Uterus (tissue), 3 donors: ENCODE measurements at regions not wholly inside any gene's neighbourhood (a gene's known extent, or its start where the extent isn't known, plus 50 kb on each side); places are given as distances from the start of the nearest gene placed in this dataset.

Source experiments
- DNase-seq, 2 donors: peaks; one replicate each; pipeline ENCODE4 v3.0.0-alpha.2; 2019 to 2020
- H3K27ac ChIP-seq, 2 donors: fragments of 200-600 bp; sonication (generic); 1 replicate in 1 of 2; 2 replicates in 1 of 2; pipeline ENCODE4 v1.5.1; 2016 to 2018
- H3K27me3 ChIP-seq, 2 donors: fragments of 200-600 bp; sonication (generic); one replicate each; pipeline ENCODE4 v1.5.1; 2018 to 2019; ENCODE audit warnings: control low read depth in 1 of 2
- H3K36me3 ChIP-seq, 2 donors: fragments of 200-600 bp; sonication (generic); one replicate each; pipeline ENCODE4 v1.5.1; 2019; ENCODE audit warnings: control low read depth in 1 of 2
- H3K4me1 ChIP-seq, 2 donors: fragments of 200-600 bp; sonication (generic); one replicate each; pipeline ENCODE4 v1.5.1; 2018 to 2019; ENCODE audit warnings: control low read depth in 1 of 2
- H3K4me3 ChIP-seq, 2 donors: fragments of 200-600 bp; sonication (generic); 1 replicate in 1 of 2; 2 replicates in 1 of 2; pipeline ENCODE4 v1.5.1; 2018 to 2019; ENCODE audit warnings: mild to moderate bottlenecking in 1 of 2
- H3K9me3 ChIP-seq, 2 donors: fragments of 200-600 bp; sonication (generic); one replicate each; pipeline ENCODE4 v1.5.1; 2019; ENCODE audit warnings: control low read depth in 1 of 2
- POLR2A ChIP-seq, 2 donors: fragments of 450-650 bp; IDR thresholded peaks; one replicate each; pipeline ENCODE4 v1.6.1; 2016; ENCODE audit warnings: antibody characterized with exemption in 2 of 2, mild to moderate bottlenecking in 1 of 2, moderate library complexity in 1 of 2
- intact Hi-C: fragments of 100-400 bp; cut with DNase I; formaldehyde crosslinking; loops from one replicate; pipeline ENCODE4 v1.15.1; 2023; ENCODE audit warnings: low total_unique reads
- TF ChIP-seq, protein P1 (sequence below), 4 experiments: fragments of 200-600 bp in 2 of 4; fragments of 450-650 bp in 2 of 4; sonication (generic) in 2 of 4; IDR thresholded peaks; one replicate each; pipeline ENCODE4 v1.5.1; 2016 to 2019; ENCODE audit warnings: antibody characterized with exemption in 4 of 4, mild to moderate bottlenecking in 2 of 4, moderate library complexity in 1 of 4
- donor health status: DM: yes; HTN: yes; CAD: no.

DNA sequence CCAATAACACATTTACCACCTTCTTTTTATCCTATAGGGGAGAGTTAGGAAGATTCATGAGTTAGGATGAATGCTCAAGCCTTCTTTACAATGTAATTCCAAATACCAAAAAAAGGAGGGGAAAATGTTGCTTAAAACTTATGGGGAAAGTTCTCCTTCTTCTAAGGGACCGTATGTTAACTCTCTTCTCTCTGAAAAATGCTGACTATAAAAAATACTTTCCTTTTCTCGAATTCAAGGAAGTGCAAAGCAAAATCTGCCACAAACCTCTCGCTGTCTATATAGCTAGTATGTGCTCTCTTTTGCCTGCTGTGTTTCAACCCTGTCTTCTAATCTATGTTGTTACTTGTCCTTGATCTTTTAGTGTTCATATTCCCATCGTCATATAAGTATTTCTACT, 768.6 kb upstream of the C9orf72 start:
- Histone ChIP-seq H3K27ac (no peak overlapping the region), H3K9me3 (no peaks in the 10 kb centered on the region), H3K27me3 (no peaks in the 10 kb centered on the region), H3K4me1 (no peaks in the 10 kb centered on the region), H3K4me3 (no peak overlapping the region), H3K36me3 (no peaks in the 10 kb centered on the region)
- TF ChIP-seq, protein P1, sequence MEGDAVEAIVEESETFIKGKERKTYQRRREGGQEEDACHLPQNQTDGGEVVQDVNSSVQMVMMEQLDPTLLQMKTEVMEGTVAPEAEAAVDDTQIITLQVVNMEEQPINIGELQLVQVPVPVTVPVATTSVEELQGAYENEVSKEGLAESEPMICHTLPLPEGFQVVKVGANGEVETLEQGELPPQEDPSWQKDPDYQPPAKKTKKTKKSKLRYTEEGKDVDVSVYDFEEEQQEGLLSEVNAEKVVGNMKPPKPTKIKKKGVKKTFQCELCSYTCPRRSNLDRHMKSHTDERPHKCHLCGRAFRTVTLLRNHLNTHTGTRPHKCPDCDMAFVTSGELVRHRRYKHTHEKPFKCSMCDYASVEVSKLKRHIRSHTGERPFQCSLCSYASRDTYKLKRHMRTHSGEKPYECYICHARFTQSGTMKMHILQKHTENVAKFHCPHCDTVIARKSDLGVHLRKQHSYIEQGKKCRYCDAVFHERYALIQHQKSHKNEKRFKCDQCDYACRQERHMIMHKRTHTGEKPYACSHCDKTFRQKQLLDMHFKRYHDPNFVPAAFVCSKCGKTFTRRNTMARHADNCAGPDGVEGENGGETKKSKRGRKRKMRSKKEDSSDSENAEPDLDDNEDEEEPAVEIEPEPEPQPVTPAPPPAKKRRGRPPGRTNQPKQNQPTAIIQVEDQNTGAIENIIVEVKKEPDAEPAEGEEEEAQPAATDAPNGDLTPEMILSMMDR (IDR thresholded peaks at IDR 0.05): no peak
- TF ChIP-seq POLR2A (IDR thresholded peaks at IDR 0.05): no peak
- DNase-seq: no peak
- intact Hi-C loops: no loop called here

DNA sequence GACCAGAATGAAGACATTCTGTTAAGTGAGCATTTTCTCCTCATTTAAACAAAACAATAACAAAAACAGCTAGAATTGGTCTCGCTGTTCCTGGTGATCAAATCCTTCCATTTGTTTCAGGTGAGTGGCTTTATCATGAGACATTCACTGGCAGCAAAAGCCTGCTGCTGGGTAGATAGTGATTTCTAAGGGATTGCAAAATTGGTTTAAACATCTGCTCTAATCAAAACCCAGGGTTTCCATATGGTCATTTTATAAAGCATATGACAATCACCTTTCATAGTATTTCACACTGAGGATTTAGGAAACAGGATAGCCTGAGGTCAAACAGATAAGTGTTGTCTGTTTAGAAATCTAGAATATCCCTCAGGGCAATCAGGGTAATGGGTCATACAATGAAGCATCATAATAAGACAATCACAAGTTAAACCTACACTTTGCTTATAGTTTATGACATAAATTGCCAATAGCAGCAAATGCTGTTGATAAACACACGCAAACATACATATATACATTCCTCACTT, 769.6 kb upstream of the C9orf72 start:
- DNase-seq: no peak
- Histone ChIP-seq H3K27me3 (no peaks in the 10 kb centered on the region), H3K4me1 (no peaks in the 10 kb centered on the region), H3K27ac (no peak overlapping the region), H3K4me3 (no peak overlapping the region), H3K36me3 (no peaks in the 10 kb centered on the region), H3K9me3 (no peaks in the 10 kb centered on the region)
- TF ChIP-seq, protein P1 (IDR thresholded peaks at IDR 0.05): no peak
- TF ChIP-seq POLR2A (IDR thresholded peaks at IDR 0.05): no peak
- intact Hi-C loops: no loop called here

DNA sequence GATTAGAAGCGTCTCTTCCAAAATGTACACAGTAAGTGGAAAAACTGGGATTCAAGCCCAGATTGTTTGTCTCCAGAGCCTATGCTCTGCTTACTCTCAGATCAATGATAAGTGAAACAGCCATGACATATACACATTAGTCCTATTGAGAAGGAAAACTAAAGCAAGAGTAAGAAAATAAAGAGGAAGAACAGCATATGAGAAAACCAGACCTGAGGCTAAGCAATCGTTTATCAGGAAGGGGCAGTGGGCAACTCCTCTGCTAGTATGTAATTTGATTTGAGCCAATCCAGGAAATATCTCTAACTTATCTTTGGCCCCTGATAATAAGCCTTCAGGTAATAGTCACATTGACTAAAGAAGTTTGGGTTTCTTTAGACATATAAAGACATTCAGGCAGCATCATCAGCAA, 789.9 kb upstream of the C9orf72 start:
- H3K27ac ChIP-seq: no peak overlapping the region

DNA sequence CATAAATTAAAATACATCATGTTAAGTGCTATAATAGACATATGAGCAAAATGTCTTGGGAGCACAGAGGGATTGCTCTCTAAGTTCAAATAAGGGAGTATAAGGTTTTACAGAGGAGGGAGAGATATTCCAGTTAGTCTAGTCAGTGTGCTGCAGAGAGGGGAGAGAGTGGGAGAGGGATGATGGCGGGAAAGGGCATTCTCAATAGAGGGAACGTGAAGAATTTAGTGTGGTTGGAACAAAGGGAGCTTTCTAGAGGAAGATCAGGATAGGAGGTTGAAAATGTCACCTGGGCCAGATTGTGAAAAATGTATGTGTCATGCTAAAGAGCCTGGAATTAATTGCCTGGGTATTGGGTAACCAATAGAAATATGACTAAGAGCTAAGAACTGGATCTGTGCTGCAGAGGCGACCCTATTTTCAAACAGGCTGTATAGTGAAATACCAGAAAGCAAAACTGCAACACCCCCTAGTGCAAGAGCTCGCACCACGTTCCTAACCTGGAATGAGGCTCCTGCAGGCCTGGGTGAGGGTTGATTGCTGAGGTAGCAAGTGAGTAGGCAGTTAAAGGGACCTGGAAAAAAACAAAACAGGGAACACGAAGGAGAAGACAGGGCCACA, 791.8 kb upstream of the C9orf72 start:
- H3K9me3 ChIP-seq: no peaks in the 10 kb centered on the region
- no peak for DNase-seq
- no peaks in the 10 kb centered on the region for H3K27me3 ChIP-seq
- no peak overlapping the region for H3K27ac ChIP-seq
- intact Hi-C loops: no loop called here
- TF ChIP-seq POLR2A (IDR thresholded peaks at IDR 0.05): no peak
- TF ChIP-seq, protein P1 (IDR thresholded peaks at IDR 0.05): no peak
- no peak overlapping the region for H3K4me3 ChIP-seq
- H3K4me1 ChIP-seq: no peaks in the 10 kb centered on the region
- H3K36me3 ChIP-seq: no peaks in the 10 kb centered on the region

More for the DNA sequence above, 789.9 kb upstream of the C9orf72 start:
- Histone ChIP-seq H3K4me3 (no peak overlapping the region), H3K27me3 (no peaks in the 10 kb centered on the region), H3K9me3 (no peaks in the 10 kb centered on the region), H3K36me3 (no peaks in the 10 kb centered on the region), H3K4me1 (no peaks in the 10 kb centered on the region)
- TF ChIP-seq POLR2A (IDR thresholded peaks at IDR 0.05): no peak
- TF ChIP-seq, protein P1 (IDR thresholded peaks at IDR 0.05): no peak
- intact Hi-C loops: no loop called here
- DNase-seq: no peak

DNA sequence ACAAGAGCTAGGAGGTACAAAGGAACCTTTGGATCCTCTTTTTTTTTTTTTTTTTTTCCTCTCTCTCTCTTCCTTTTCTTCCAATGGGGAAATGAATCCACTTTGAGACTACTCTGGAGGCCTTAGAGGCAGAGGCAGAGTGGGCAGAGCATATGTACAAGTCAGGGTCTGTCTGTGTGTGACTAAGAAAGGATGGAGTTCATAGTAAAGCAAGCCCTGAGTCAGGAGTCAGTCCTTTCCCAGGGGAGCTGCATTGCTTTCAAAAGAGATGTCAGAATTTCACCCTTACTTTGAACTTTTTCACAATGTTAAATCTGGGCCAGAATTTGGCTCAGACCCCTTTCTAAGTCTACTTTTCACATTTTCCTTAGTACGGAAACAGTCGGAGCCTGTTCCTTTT, 792.4 kb upstream of the C9orf72 start:
- intact Hi-C loops: no loop called here

More for the DNA sequence above, 792.4 kb upstream of the C9orf72 start:
- no peak overlapping the region for H3K4me3 ChIP-seq
- DNase-seq: no peak
- no peaks in the 10 kb centered on the region for H3K27me3 ChIP-seq
- no peak overlapping the region for H3K27ac ChIP-seq
- H3K4me1 ChIP-seq: no peaks in the 10 kb centered on the region
- TF ChIP-seq POLR2A (IDR thresholded peaks at IDR 0.05): no peak
- TF ChIP-seq, protein P1 (IDR thresholded peaks at IDR 0.05): no peak
- no peaks in the 10 kb centered on the region for H3K9me3 ChIP-seq
- H3K36me3 ChIP-seq: no peaks in the 10 kb centered on the region
